ENCODE measurements at regions not wholly inside any gene's neighbourhood (a gene's known extent, or its start where the extent isn't known, plus 50 kb on each side); places are given as distances from the start of the nearest gene placed in this dataset.

DNA sequence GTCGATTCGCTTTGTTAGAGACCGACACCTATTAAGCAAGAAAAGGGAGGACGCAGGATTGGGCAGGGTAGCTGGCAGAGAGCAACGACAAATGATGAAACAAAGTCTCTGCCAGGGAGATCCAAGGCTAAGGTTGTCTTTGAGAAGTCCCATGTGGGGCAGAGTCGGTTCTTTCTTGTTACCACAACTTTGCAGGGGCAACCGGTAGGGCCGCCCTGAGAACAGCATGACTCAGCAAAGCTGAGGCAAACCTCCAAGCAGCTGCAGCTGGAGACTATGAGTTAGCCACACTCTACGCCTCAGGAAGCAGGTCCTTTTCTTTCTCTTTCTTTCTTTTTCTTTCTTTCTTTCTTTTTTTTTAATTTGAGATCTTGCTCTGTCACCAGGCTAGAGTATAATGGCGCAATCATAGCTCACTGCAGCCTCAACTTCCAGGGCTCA, 452.3 kb upstream of the ID2 start:
- intact Hi-C loops (cut with DNase I) = loop anchor here in 2 of 10 donors (5.0 to 10.0 kb wide), 2 partner anchors 87 to 445 kb away; no protein-coding TSS in a partner anchor
- Histone ChIP-seq H3K9me3 (no peaks in the 10 kb centered on the region), H3K27ac (peak overlapping the region in 4 of 12 donors; percentile 4 to 55 (median 19)), H3K36me3 (no peaks in the 10 kb centered on the region), H3K27me3 (no peaks in the 10 kb centered on the region), H3K4me3 (no peak overlapping the region), H3K4me1 (peaks cover 0 to 35% (median 17%) of the 10 kb centered on the region in 12 donors)
- peak in 4 of 5 donors; percentile 47 to 71 (median 60) for DNase-seq
- TF ChIP-seq POLR2A (IDR thresholded peaks at IDR 0.05) = no peak
- no peak for TF ChIP-seq CTCF (IDR thresholded peaks at IDR 0.05)
- ATAC-seq = peak; percentile 55 to 78 (median 73)
- 56 to 71% (median 66%) methylated on average over 10 of the region's 10 CpGs for WGBS, 4 donors

GRCh38 chr2:8230466-8230865, 451.4 kb upstream of the ID2 start:
- H3K4me1 ChIP-seq = peaks cover 0 to 34% (median 16%) of the 10 kb centered on the region in 12 donors
- no peaks in the 10 kb centered on the region for H3K36me3 ChIP-seq
- intact Hi-C loops (cut with DNase I) = loop anchor here in 2 of 10 donors (10.0 kb wide), 1 partner anchor 454 kb away; the partner anchor contains the start of gene ID2 (in 2 of the 2)
- TF ChIP-seq CTCF (IDR thresholded peaks at IDR 0.05) (no peak), POLR2A (IDR thresholded peaks at IDR 0.05) (no peak)
- H3K27ac ChIP-seq = no peak overlapping the region
- DNase-seq (no peak), ATAC-seq (no peak)
- WGBS, 4 donors = 93 to 97% (median 95%) methylated on average over 1 of the region's 1 CpG
- H3K9me3 ChIP-seq = no peaks in the 10 kb centered on the region
- H3K4me3 ChIP-seq = no peak overlapping the region
- no peaks in the 10 kb centered on the region for H3K27me3 ChIP-seq

DNA sequence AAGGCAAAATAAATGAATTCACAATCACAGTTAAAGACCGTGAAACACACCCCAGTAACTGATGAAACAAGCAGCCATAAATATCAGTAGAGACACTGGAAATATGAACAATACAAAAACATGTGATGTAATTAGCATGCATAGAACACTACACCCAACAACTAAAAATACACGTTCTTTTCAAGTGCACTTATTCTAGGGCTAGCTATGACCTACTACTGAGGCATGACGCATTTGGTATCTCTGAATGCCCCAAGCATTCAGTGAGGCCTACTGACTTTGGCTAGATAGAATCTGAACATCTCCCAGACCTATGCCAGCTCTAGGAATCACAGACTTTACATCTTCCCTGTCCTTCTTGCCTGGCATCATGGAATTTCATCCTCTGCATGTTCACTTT, 450.0 kb upstream of the ID2 start:
- H3K4me1 ChIP-seq = peaks cover 0 to 35% (median 11%) of the 10 kb centered on the region in 12 donors
- no peaks in the 10 kb centered on the region for H3K36me3 ChIP-seq
- no peak overlapping the region for H3K4me3 ChIP-seq
- WGBS, 4 donors = 53 to 68% (median 56%) methylated on average over 3 of the region's 3 CpGs
- no peaks in the 10 kb centered on the region for H3K27me3 ChIP-seq
- DNase-seq (no peak), ATAC-seq (peak in 3 of 4 donors; percentile 58 to 90 (median 87))
- TF ChIP-seq CTCF (IDR thresholded peaks at IDR 0.05) = no peak
- no peak overlapping the region for H3K27ac ChIP-seq
- no peaks in the 10 kb centered on the region for H3K9me3 ChIP-seq
- intact Hi-C loops (cut with DNase I) = loop anchor here in 2 of 10 donors (10.0 kb wide), 1 partner anchor 453 kb away; the partner anchor contains the start of gene ID2 (in 2 of the 2)

DNA sequence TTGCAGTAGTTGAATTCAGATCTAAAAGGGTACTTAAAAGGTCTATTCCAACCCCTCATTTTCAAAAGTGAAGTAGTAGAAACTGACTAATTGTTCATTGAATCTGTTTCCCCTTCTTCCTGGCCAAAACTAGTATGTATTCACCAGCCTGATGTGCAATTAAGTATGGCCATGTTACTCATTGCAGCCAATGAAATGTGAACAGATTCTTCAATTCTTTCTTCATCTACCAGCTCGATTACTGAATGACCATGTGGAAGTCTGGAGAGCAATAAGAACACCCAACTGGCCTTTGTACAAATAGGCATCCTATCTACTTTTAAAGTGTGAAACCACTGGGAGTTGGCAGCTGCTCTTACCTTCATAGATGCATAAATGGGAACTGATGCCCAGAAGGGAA, 449.0 kb upstream of the ID2 start:
- Histone ChIP-seq H3K4me1 (peaks cover 0 to 39% (median 11%) of the 10 kb centered on the region in 12 donors), H3K9me3 (no peaks in the 10 kb centered on the region), H3K36me3 (no peaks in the 10 kb centered on the region), H3K27ac (no peak overlapping the region), H3K27me3 (no peaks in the 10 kb centered on the region), H3K4me3 (no peak overlapping the region)
- no peak for TF ChIP-seq CTCF (IDR thresholded peaks at IDR 0.05)
- no peak for TF ChIP-seq POLR2A (IDR thresholded peaks at IDR 0.05)
- ATAC-seq = peak in 2 of 4 donors; percentile 8 to 38
- no peak for DNase-seq
- intact Hi-C loops (cut with DNase I) = loop anchor here in 2 of 10 donors (10.0 kb wide), 1 partner anchor 452 kb away; the partner anchor contains the start of gene ID2 (in 2 of the 2)
- WGBS, 4 donors = 57 to 64% (median 61%) methylated on average over 1 of the region's 1 CpG

Measured in heart left ventricle (tissue), 16 donors.